B cell (primary cell): ENCODE measurements at regions not wholly inside any gene's neighbourhood (a gene's known extent, or its start where the extent isn't known, plus 50 kb on each side); places are given as distances from the start of the nearest gene placed in this dataset.

Experiments
- ATAC-seq: fragments of 200-7000 bp; cut with Tn5 transposase; one replicate; pipeline ENCODE4 v1.10.0; 2021; ENCODE audit warnings: low read depth, mild to moderate bottlenecking, moderate number of reproducible peaks, moderate library complexity
- CTCF ChIA-PET: fragments of 350-600 bp; sonication (Branson Sonifier 250); formaldehyde crosslinking; loops from one replicate; lab custom pipeline; 2021; ENCODE audit warnings: antibody characterized with exemption, inconsistent platforms; lab: Charles Lee
- POLR2A ChIA-PET: fragments of 350-600 bp; sonication (Branson Sonifier 250); formaldehyde crosslinking; loops from one replicate; lab custom pipeline; 2021; ENCODE audit warnings: antibody characterized with exemption; lab: Charles Lee
- DNase-seq: peaks from one replicate; pipeline ENCODE4 v3.0.0; 2013
- H2AFZ ChIP-seq: 2 replicates; pipeline ENCODE4 v1.6.1; 2012; ENCODE audit warnings: mild to moderate bottlenecking, low read depth, low read length; ENCODE audit not compliant: insufficient read depth, poor library complexity, severe bottlenecking
- H3K27ac ChIP-seq, 2 donors: 1 replicate in 1 of 2; 2 replicates in 1 of 2; pipeline ENCODE4 v1.5.1; 2012 to 2013; ENCODE audit warnings: low read length in 2 of 2, mild to moderate bottlenecking in 2 of 2, moderate library complexity in 1 of 2
- H3K27me3 ChIP-seq, 4 experiments: fragments of 200-600 bp in 1 of 4; sonication (generic) in 1 of 4; replicated peaks in 1 of 4; 1 replicate in 2 of 4; 2 replicates in 2 of 4; pipeline versions ENCODE4 v1.6.1 to v1.7.0; 2013 to 2016; ENCODE audit warnings: low read length in 3 of 4, mild to moderate bottlenecking in 2 of 4, mixed read lengths in 1 of 4, moderate library complexity in 1 of 4; ENCODE audit not compliant: insufficient read depth in 4 of 4, control insufficient read depth in 3 of 4; ENCODE audit errors: control extremely low read depth in 1 of 4
- H3K36me3 ChIP-seq, 2 experiments: replicated peaks in 1 of 2; 1 replicate in 1 of 2; 2 replicates in 1 of 2; pipeline versions ENCODE4 v1.6.1 to v1.7.1; 2013; ENCODE audit warnings: low read length in 1 of 2; ENCODE audit not compliant: insufficient read depth in 2 of 2, control insufficient read depth in 1 of 2; ENCODE audit errors: control extremely low read depth in 1 of 2, extremely low read depth in 1 of 2
- H3K4me1 ChIP-seq, 2 donors: fragments of 200-600 bp in 1 of 2; sonication (generic) in 1 of 2; 1 replicate in 1 of 2; 2 replicates in 1 of 2; pipeline versions ENCODE4 v1.5.1 to v1.6.1; 2013 to 2017; ENCODE audit warnings: low read length in 2 of 2; ENCODE audit not compliant: control insufficient read depth in 2 of 2, insufficient read depth in 2 of 2
- H3K4me2 ChIP-seq: replicated peaks from 2 replicates; pipeline ENCODE3; 2012; ENCODE audit warnings: mild to moderate bottlenecking, low read depth, low read length; ENCODE audit not compliant: poor library complexity, severe bottlenecking
- H3K4me3 ChIP-seq, 5 experiments: fragments of 200-600 bp in 1 of 5; sonication (generic) in 1 of 5; 1 replicate in 3 of 5; 2 replicates in 2 of 5; pipeline versions ENCODE4 v1.5.1 to v1.7.0; 2011 to 2016; ENCODE audit warnings: low read length in 4 of 5, mild to moderate bottlenecking in 4 of 5, low read depth in 2 of 5, control low read depth in 1 of 5, moderate library complexity in 1 of 5; ENCODE audit not compliant: insufficient read depth in 1 of 5; ENCODE audit errors: control extremely low read depth in 1 of 5, extremely low read depth in 1 of 5
- H3K79me2 ChIP-seq: fragments of 200-600 bp; sonication (generic); one replicate; pipeline ENCODE4 v1.6.0; 2016; ENCODE audit warnings: low read length; ENCODE audit not compliant: control insufficient read depth, insufficient read depth
- H3K9ac ChIP-seq: fragments of 200-600 bp; sonication (generic); 2 replicates; pipeline ENCODE4 v1.6.1; 2017; ENCODE audit warnings: mild to moderate bottlenecking, low read length, moderate library complexity
- H3K9me3 ChIP-seq, 3 donors: one replicate each; pipeline versions ENCODE4 v1.6.1 to v1.7.1; 2013; ENCODE audit warnings: low read length in 2 of 3; ENCODE audit not compliant: control insufficient read depth in 2 of 3, insufficient read depth in 1 of 3; ENCODE audit errors: control extremely low read depth in 1 of 3
- H4K20me1 ChIP-seq: 2 replicates; pipeline ENCODE4 v1.6.0; 2012; ENCODE audit warnings: mild to moderate bottlenecking, low read length; ENCODE audit not compliant: insufficient read depth, control insufficient read depth, poor library complexity, severe bottlenecking
- H3K27ac Mint-ChIP-seq: one replicate; pipeline ENCODE4 v1.8.0; 2021; ENCODE audit warnings: mixed read lengths
- H3K27me3 Mint-ChIP-seq: one replicate; pipeline ENCODE4 v1.8.0; 2021; ENCODE audit warnings: mixed read lengths
- H3K4me1 Mint-ChIP-seq: one replicate; pipeline ENCODE4 v1.8.0; 2021; ENCODE audit warnings: mixed read lengths
- H3K4me3 Mint-ChIP-seq: one replicate; pipeline ENCODE4 v1.8.0; 2021; ENCODE audit warnings: mixed read lengths
- H3K9me3 Mint-ChIP-seq: one replicate; pipeline ENCODE4 v1.8.0; 2022; ENCODE audit warnings: mixed read lengths; ENCODE audit not compliant: insufficient read depth
- EZH2 ChIP-seq: IDR thresholded peaks from 2 replicates; pipeline ENCODE4 v1.6.1; 2012; ENCODE audit warnings: borderline replicate concordance, low read depth, mild to moderate bottlenecking, moderate library complexity, low read length; ENCODE audit not compliant: insufficient read depth, poor library complexity, severe bottlenecking
- WGBS: methylation state at CpG from one replicate; pipeline ENCODE4 v1.1.5; 2013; ENCODE audit warnings: missing lambda C conversion rate; ENCODE audit not compliant: insufficient coverage; 5-methylcytosine and 5-hydroxymethylcytosine counted together
- intact Hi-C: fragments of 100-400 bp; cut with micrococcal nuclease; formaldehyde crosslinking; loops from one replicate; pipeline ENCODE4 v1.10.0; 2022
- TF ChIP-seq, protein P1 (sequence below): fragments of 200-600 bp; IDR thresholded peaks from one replicate; pipeline ENCODE4 v1.8.0; 2022; ENCODE audit warnings: antibody characterized with exemption, mild to moderate bottlenecking

DNA sequence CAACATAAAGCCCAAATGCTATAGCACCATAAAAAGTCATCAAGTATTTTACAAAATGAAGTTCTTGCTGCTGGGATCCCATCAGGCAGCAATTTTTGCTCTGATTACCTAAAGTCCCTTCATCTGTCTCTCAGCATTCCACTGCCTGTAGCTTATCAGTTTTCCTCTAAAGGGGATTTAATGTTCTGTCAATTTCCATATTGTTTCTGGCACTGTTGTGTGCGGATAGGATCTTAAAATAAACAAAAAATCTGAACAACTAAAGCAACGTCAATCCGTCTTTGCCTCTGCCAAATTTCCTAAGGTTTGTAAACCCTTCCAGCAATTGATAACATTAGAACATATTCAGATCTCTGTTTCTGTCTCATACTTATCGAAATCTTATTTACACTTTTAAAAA lies 1126.3 kb upstream of the RAG2 start:
- Histone ChIP-seq H3K27me3 (no peaks in the 10 kb centered on the region), H3K27ac (no peak overlapping the region), H3K79me2 (no peaks in the 10 kb centered on the region), H3K4me3 (no peak overlapping the region), H3K4me2 (no peak overlapping the region), H3K9ac (no peak overlapping the region), H3K4me1 (no peaks in the 10 kb centered on the region), H3K36me3 (no peaks in the 10 kb centered on the region), H4K20me1 (no peaks in the 10 kb centered on the region), H3K9me3 (no peaks in the 10 kb centered on the region), H2AFZ (no peak overlapping the region)
- 92% methylated on average over 2 of the region's 4 CpGs for WGBS
- DNase-seq (no peak), ATAC-seq (no peak)
- ChIA-PET CTCF (no interaction called here), POLR2A (no interaction called here)
- intact Hi-C loops: no loop called here
- Mint-ChIP-seq H3K27ac (no peak overlapping the region), H3K9me3 (peaks cover 6% of the 10 kb centered on the region), H3K27me3 (no peaks in the 10 kb centered on the region), H3K4me1 (no peaks in the 10 kb centered on the region), H3K4me3 (no peak overlapping the region)
- TF ChIP-seq, protein P1, sequence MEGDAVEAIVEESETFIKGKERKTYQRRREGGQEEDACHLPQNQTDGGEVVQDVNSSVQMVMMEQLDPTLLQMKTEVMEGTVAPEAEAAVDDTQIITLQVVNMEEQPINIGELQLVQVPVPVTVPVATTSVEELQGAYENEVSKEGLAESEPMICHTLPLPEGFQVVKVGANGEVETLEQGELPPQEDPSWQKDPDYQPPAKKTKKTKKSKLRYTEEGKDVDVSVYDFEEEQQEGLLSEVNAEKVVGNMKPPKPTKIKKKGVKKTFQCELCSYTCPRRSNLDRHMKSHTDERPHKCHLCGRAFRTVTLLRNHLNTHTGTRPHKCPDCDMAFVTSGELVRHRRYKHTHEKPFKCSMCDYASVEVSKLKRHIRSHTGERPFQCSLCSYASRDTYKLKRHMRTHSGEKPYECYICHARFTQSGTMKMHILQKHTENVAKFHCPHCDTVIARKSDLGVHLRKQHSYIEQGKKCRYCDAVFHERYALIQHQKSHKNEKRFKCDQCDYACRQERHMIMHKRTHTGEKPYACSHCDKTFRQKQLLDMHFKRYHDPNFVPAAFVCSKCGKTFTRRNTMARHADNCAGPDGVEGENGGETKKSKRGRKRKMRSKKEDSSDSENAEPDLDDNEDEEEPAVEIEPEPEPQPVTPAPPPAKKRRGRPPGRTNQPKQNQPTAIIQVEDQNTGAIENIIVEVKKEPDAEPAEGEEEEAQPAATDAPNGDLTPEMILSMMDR: no peak

GRCh38 chr11:37721485-37721884 lies 1123.4 kb upstream of the RAG2 start:
- Histone ChIP-seq H3K27ac (no peak overlapping the region), H3K4me2 (no peak overlapping the region), H4K20me1 (no peaks in the 10 kb centered on the region), H3K4me3 (no peak overlapping the region), H2AFZ (no peak overlapping the region), H3K9me3 (no peaks in the 10 kb centered on the region), H3K79me2 (no peaks in the 10 kb centered on the region), H3K4me1 (no peaks in the 10 kb centered on the region), H3K36me3 (no peaks in the 10 kb centered on the region), H3K9ac (no peak overlapping the region), H3K27me3 (no peaks in the 10 kb centered on the region)
- ChIA-PET CTCF (no interaction called here), POLR2A (no interaction called here)
- TF ChIP-seq, protein P1: no peak
- no peak for TF ChIP-seq EZH2
- intact Hi-C loops: no loop called here
- Mint-ChIP-seq H3K4me1 (no peaks in the 10 kb centered on the region), H3K27ac (no peak overlapping the region), H3K27me3 (no peaks in the 10 kb centered on the region), H3K4me3 (no peak overlapping the region), H3K9me3 (peaks cover 4% of the 10 kb centered on the region)
- DNase-seq (no peak), ATAC-seq (no peak)
- WGBS: no CpG with 5 or more reads among the region's 2 CpGs
